ENCODE measurements at regions not wholly inside any gene's neighbourhood (a gene's known extent, or its start where the extent isn't known, plus 50 kb on each side); places are given as distances from the start of the nearest gene placed in this dataset.

DNA sequence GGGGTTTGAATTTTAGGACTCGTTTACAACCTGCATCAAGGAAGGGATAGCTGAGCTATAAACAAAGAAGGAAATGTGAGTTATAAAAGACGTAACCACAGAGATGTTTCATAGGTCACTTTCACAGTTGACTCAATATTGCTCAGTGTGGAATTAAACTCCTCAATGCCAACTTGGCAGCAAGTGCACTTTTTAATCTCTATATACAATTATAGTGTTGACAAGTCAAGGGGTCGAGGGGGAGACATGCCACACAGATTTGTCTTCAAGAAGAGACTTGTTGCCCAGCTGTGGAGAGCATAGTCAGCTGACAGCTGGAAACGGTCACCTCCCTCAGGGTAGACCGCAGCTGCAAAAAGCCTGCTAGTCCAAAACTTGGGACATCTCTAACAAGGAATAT lies 163.4 kb upstream of the DMAC1 start:
- no peak for DNase-seq (ENCODE audit: low read depth, low spot score)
- H3K27ac ChIP-seq, result no peak overlapping the region
- TF ChIP-seq POLR2AphosphoS5 (IDR thresholded peaks at IDR 0.05; ENCODE audit: borderline replicate concordance, low read depth, low read length) (no peak), EZH2 (IDR thresholded peaks at IDR 0.05) (no peak), FOXP2 (optimal IDR thresholded peaks at IDR 0.05; ENCODE audit: control extremely low read depth, extremely low read length, insufficient read depth) (no peak)
- no peak overlapping the region for H3K4me3 ChIP-seq
- no peak overlapping the region for H3K9ac ChIP-seq (ENCODE audit: insufficient read length)
- no peaks in the 10 kb centered on the region for H3K9me3 ChIP-seq (ENCODE audit: low read depth, low read length)
- H3K36me3 ChIP-seq (ENCODE audit: insufficient read depth, low read length), result no peaks in the 10 kb centered on the region

GRCh38 chr9:7961076-7961475 lies 161.5 kb upstream of the DMAC1 start:
- DNase-seq (ENCODE audit: low read depth, low spot score), result no peak
- no peaks in the 10 kb centered on the region for H3K9me3 ChIP-seq (ENCODE audit: low read depth, low read length)

GRCh38 chr9:7960320-7961050 lies 160.9 kb upstream of the DMAC1 start:
- DNase-seq (ENCODE audit: low read depth, low spot score), result no peak
- Histone ChIP-seq H3K27ac (no peak overlapping the region), H3K4me3 (no peak overlapping the region), H3K36me3 (ENCODE audit: insufficient read depth, low read length) (no peaks in the 10 kb centered on the region), H3K9me3 (ENCODE audit: low read depth, low read length) (no peaks in the 10 kb centered on the region), H3K9ac (ENCODE audit: insufficient read length) (no peak overlapping the region)
- TF ChIP-seq FOXP2 (optimal IDR thresholded peaks at IDR 0.05; ENCODE audit: control extremely low read depth, extremely low read length, insufficient read depth) (no peak), EZH2 (IDR thresholded peaks at IDR 0.05) (no peak), POLR2AphosphoS5 (IDR thresholded peaks at IDR 0.05; ENCODE audit: borderline replicate concordance, low read depth, low read length) (no peak)

More at GRCh38 chr9:7961076-7961475, 161.5 kb upstream of the DMAC1 start:
- Histone ChIP-seq H3K27ac (no peak overlapping the region), H3K36me3 (ENCODE audit: insufficient read depth, low read length) (no peaks in the 10 kb centered on the region), H3K4me3 (no peak overlapping the region), H3K9ac (ENCODE audit: insufficient read length) (no peak overlapping the region)
- TF ChIP-seq FOXP2 (optimal IDR thresholded peaks at IDR 0.05; ENCODE audit: control extremely low read depth, extremely low read length, insufficient read depth) (no peak), POLR2AphosphoS5 (IDR thresholded peaks at IDR 0.05; ENCODE audit: borderline replicate concordance, low read depth, low read length) (no peak), EZH2 (IDR thresholded peaks at IDR 0.05) (no peak)

GRCh38 chr9:7957803-7958202 lies 158.2 kb upstream of the DMAC1 start:
- Histone ChIP-seq H3K36me3 (ENCODE audit: insufficient read depth, low read length) (no peaks in the 10 kb centered on the region), H3K4me3 (no peak overlapping the region), H3K9ac (ENCODE audit: insufficient read length) (no peak overlapping the region), H3K9me3 (ENCODE audit: low read depth, low read length) (no peaks in the 10 kb centered on the region), H3K27ac (no peak overlapping the region)
- TF ChIP-seq FOXP2 (optimal IDR thresholded peaks at IDR 0.05; ENCODE audit: control extremely low read depth, extremely low read length, insufficient read depth) (no peak), POLR2AphosphoS5 (IDR thresholded peaks at IDR 0.05; ENCODE audit: borderline replicate concordance, low read depth, low read length) (no peak), EZH2 (IDR thresholded peaks at IDR 0.05) (no peak)
- no peak for DNase-seq (ENCODE audit: low read depth, low spot score)

- Histone ChIP-seq H3K27ac (no peak overlapping the region), H3K9me3 (ENCODE audit: low read depth, low read length) (no peaks in the 10 kb centered on the region), H3K36me3 (ENCODE audit: insufficient read depth, low read length) (no peaks in the 10 kb centered on the region), H3K4me3 (no peak overlapping the region), H3K9ac (ENCODE audit: insufficient read length) (no peak overlapping the region)
- DNase-seq (ENCODE audit: low read depth, low spot score), result no peak
- TF ChIP-seq EZH2 (IDR thresholded peaks at IDR 0.05) (no peak), FOXP2 (optimal IDR thresholded peaks at IDR 0.05; ENCODE audit: control extremely low read depth, extremely low read length, insufficient read depth) (no peak), POLR2AphosphoS5 (IDR thresholded peaks at IDR 0.05; ENCODE audit: borderline replicate concordance, low read depth, low read length) (no peak)
Observed at GRCh38 chr9:7947577-7947976, 148.0 kb upstream of the DMAC1 start.

DNA sequence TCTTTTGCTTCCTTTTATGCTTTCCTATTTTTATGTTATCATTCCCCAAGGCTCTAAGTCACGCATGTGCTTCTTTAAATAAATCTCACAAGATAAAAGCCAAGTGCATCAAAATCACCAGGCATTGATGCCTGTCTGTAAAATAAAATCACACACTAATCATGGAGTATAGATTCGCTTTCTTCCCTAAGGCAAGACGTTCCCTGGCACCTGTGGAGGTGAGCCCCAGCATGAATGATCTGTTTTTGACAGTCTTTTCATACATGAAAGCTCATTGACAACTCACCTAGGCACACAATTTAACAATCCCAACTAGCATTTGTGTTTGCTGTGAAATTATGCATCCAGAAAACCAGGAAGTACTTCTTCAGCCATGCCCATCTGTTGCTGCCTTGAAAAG lies 146.9 kb upstream of the DMAC1 start:
- Histone ChIP-seq H3K27ac (no peak overlapping the region), H3K36me3 (ENCODE audit: insufficient read depth, low read length) (no peaks in the 10 kb centered on the region), H3K4me3 (no peak overlapping the region), H3K9me3 (ENCODE audit: low read depth, low read length) (no peaks in the 10 kb centered on the region), H3K9ac (ENCODE audit: insufficient read length) (no peak overlapping the region)
- TF ChIP-seq EZH2 (IDR thresholded peaks at IDR 0.05), result no peak
- no peak for TF ChIP-seq POLR2AphosphoS5 (IDR thresholded peaks at IDR 0.05; ENCODE audit: borderline replicate concordance, low read depth, low read length)
- no peak for TF ChIP-seq FOXP2 (optimal IDR thresholded peaks at IDR 0.05; ENCODE audit: control extremely low read depth, extremely low read length, insufficient read depth)
- DNase-seq (ENCODE audit: low read depth, low spot score), result no peak

GRCh38 chr9:7944572-7944971 lies 145.0 kb upstream of the DMAC1 start:
- no peak overlapping the region for H3K4me3 ChIP-seq
- no peak for DNase-seq (ENCODE audit: low read depth, low spot score)

DNA sequence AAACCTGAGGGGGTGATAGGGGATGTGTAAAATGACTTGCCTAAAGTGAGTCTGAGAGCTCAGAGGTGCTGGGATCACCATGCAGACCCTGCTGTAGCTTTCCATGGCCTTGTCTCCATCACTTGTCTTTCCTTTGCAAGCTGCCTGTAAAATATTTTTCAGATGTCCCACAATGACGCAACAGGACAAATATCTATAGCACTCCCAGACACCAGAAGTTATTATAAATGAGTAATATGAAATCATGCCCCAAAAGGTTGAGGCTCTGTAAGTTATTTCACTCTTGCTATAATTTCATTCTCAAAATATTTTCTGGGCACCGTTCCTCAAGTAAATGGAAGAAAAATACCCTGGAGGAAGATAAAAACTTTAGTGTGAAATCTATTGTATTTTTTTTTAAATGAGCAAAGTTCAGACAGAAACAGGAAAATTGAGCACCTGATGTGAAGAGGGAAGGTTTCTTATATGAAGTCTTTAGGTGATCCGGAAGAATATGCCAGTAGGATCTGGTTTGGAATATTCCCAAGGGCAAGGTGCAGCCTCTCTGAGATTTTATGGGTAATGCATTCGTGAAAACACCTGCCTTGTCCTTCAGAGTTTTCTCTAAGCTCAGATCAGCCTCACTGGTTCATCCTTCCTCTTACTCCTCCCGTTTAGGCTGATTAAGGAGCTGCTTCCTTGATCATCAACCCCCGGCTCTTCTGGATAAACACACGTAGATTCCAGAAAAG lies 138.3 kb upstream of the DMAC1 start:
- no peak overlapping the region for H3K9ac ChIP-seq (ENCODE audit: insufficient read length)
- H3K27ac ChIP-seq, result no peak overlapping the region
- no peak for DNase-seq (ENCODE audit: low read depth, low spot score)
- H3K4me3 ChIP-seq, result no peak overlapping the region
- TF ChIP-seq POLR2AphosphoS5 (IDR thresholded peaks at IDR 0.05; ENCODE audit: borderline replicate concordance, low read depth, low read length), result no peak
- no peak for TF ChIP-seq FOXP2 (optimal IDR thresholded peaks at IDR 0.05; ENCODE audit: control extremely low read depth, extremely low read length, insufficient read depth)
- TF ChIP-seq EZH2 (IDR thresholded peaks at IDR 0.05), result no peak
- H3K36me3 ChIP-seq (ENCODE audit: insufficient read depth, low read length), result no peaks in the 10 kb centered on the region
- no peaks in the 10 kb centered on the region for H3K9me3 ChIP-seq (ENCODE audit: low read depth, low read length)

More at GRCh38 chr9:7944572-7944971, 145.0 kb upstream of the DMAC1 start:
- Histone ChIP-seq H3K27ac (no peak overlapping the region), H3K9ac (ENCODE audit: insufficient read length) (no peak overlapping the region), H3K9me3 (ENCODE audit: low read depth, low read length) (no peaks in the 10 kb centered on the region), H3K36me3 (ENCODE audit: insufficient read depth, low read length) (no peaks in the 10 kb centered on the region)
- TF ChIP-seq FOXP2 (optimal IDR thresholded peaks at IDR 0.05; ENCODE audit: control extremely low read depth, extremely low read length, insufficient read depth), result no peak
- TF ChIP-seq POLR2AphosphoS5 (IDR thresholded peaks at IDR 0.05; ENCODE audit: borderline replicate concordance, low read depth, low read length), result no peak
- no peak for TF ChIP-seq EZH2 (IDR thresholded peaks at IDR 0.05)
